SK-N-SH treated with all-trans-retinoic acid at 6 μM for 48 hours (cell line): ENCODE measurements at regions not wholly inside any gene's neighbourhood (a gene's known extent, or its start where the extent isn't known, plus 50 kb on each side); places are given as distances from the start of the nearest gene placed in this dataset.
A peak's percentile ranks its signal among the peaks of the same experiment; 100 is the strongest.

Experiments
- ATAC-seq: fragments of 200-7000 bp; cut with Tn5 transposase; 3 replicates; pipeline ENCODE4 v1.9.1; 2020; ENCODE audit warnings: mild to moderate bottlenecking, moderate library complexity
- ARNTL ChIP-seq: fragments of 450-650 bp; formaldehyde crosslinking; IDR thresholded peaks from 2 replicates; pipeline ENCODE4 v1.5.0; 2020; ENCODE audit warnings: low read depth, mild to moderate bottlenecking, moderate library complexity, borderline replicate concordance
- CREB5 ChIP-seq: fragments of 250-450 bp; sonication (Bioruptor Pico); IDR thresholded peaks from 2 replicates; pipeline ENCODE4 v1.5.1; 2020; ENCODE audit warnings: low read depth, mild to moderate bottlenecking, moderate library complexity
- CSDC2 ChIP-seq: fragments of 250-450 bp; sonication (Bioruptor Pico); IDR thresholded peaks from 2 replicates; pipeline ENCODE4 v1.5.0; 2020; ENCODE audit warnings: mild to moderate bottlenecking, moderate library complexity
- ESRRG ChIP-seq: fragments of 250-450 bp; sonication (Bioruptor Pico); IDR thresholded peaks from 2 replicates; pipeline ENCODE4 v1.6.1; 2021; ENCODE audit warnings: mild to moderate bottlenecking
- ISL1 ChIP-seq: fragments of 250-450 bp; sonication (Bioruptor Pico); IDR thresholded peaks from 2 replicates; pipeline ENCODE4 v2.1.2; 2022; ENCODE audit warnings: mild to moderate bottlenecking, moderate library complexity
- PATZ1 ChIP-seq: fragments of 250-450 bp; sonication (Bioruptor Pico); IDR thresholded peaks from 2 replicates; pipeline ENCODE4 v1.8.0; 2020; ENCODE audit warnings: mild to moderate bottlenecking, moderate library complexity, borderline replicate concordance
- POU6F1 ChIP-seq: fragments of 250-450 bp; sonication (Bioruptor Pico); IDR thresholded peaks from 2 replicates; pipeline ENCODE4 v1.8.0; 2021; ENCODE audit warnings: low read depth, mild to moderate bottlenecking, moderate library complexity, borderline replicate concordance
- PPARA ChIP-seq: fragments of 250-450 bp; sonication (Bioruptor Pico); IDR thresholded peaks from 2 replicates; pipeline ENCODE4 v1.5.0; 2020; ENCODE audit warnings: mild to moderate bottlenecking, borderline replicate concordance
- SNAI2 ChIP-seq: fragments of 250-450 bp; sonication (Bioruptor Pico); IDR thresholded peaks from 2 replicates; pipeline ENCODE4 v1.5.0; 2020; ENCODE audit warnings: mild to moderate bottlenecking, moderate library complexity
- TCF4 ChIP-seq: fragments of 250-450 bp; sonication (Bioruptor Pico); IDR thresholded peaks from 2 replicates; pipeline ENCODE4 v1.8.0; 2021; ENCODE audit warnings: mild to moderate bottlenecking, moderate library complexity, borderline replicate concordance
- TOX ChIP-seq: fragments of 250-450 bp; sonication (Bioruptor Pico); IDR thresholded peaks from 2 replicates; pipeline ENCODE4 v1.8.0; 2021; ENCODE audit warnings: mild to moderate bottlenecking, moderate library complexity, borderline replicate concordance
- TSHZ2 ChIP-seq: fragments of 250-450 bp; sonication (Bioruptor Pico); IDR thresholded peaks from 2 replicates; pipeline ENCODE4 v1.5.0; 2020; ENCODE audit warnings: mild to moderate bottlenecking, moderate library complexity
- ZC3H10 ChIP-seq: fragments of 250-450 bp; sonication (Bioruptor Pico); IDR thresholded peaks from 2 replicates; pipeline ENCODE4 v1.5.1; 2021; ENCODE audit warnings: mild to moderate bottlenecking, moderate library complexity
- ZFP3 ChIP-seq: fragments of 250-450 bp; sonication (Bioruptor Pico); IDR thresholded peaks from 2 replicates; pipeline ENCODE4 v1.5.0; 2020; ENCODE audit warnings: mild to moderate bottlenecking, moderate library complexity
- ZFP30 ChIP-seq: fragments of 450-650 bp; formaldehyde crosslinking; IDR thresholded peaks from 2 replicates; pipeline ENCODE4 v1.5.0; 2022; ENCODE audit warnings: mild to moderate bottlenecking, moderate library complexity
- ZNF565 ChIP-seq: fragments of 450-650 bp; formaldehyde crosslinking; conservative IDR thresholded peaks from 2 replicates; pipeline ENCODE4 v1.5.0; 2020; ENCODE audit warnings: low read depth, mild to moderate bottlenecking, moderate library complexity
- ZNF70 ChIP-seq: fragments of 450-650 bp; formaldehyde crosslinking; IDR thresholded peaks from 2 replicates; pipeline ENCODE4 v1.5.0; 2020; ENCODE audit warnings: mild to moderate bottlenecking, moderate library complexity
- ZNF8 ChIP-seq: fragments of 450-650 bp; formaldehyde crosslinking; IDR thresholded peaks from 2 replicates; pipeline ENCODE4 v1.5.0; 2020; ENCODE audit warnings: mild to moderate bottlenecking, moderate library complexity

GRCh38 chr3:166100730-166101129, 263.5 kb upstream of the BCHE start (continued):
- no peak for TF ChIP-seq POU6F1 (CRISPR knock-in tag)
- no peak for TF ChIP-seq ARNTL (CRISPR knock-in tag)
- no peak for TF ChIP-seq TCF4 (CRISPR knock-in tag)
- no peak for TF ChIP-seq TOX (CRISPR knock-in tag)

GRCh38 chr3:166089575-166089974, 252.4 kb upstream of the BCHE start:
- ATAC-seq: no peak
- TF ChIP-seq ZNF565 (CRISPR knock-in tag) (no peak), ZC3H10 (CRISPR knock-in tag) (no peak), TCF4 (CRISPR knock-in tag) (no peak), CREB5 (CRISPR knock-in tag) (no peak), ZNF8 (CRISPR knock-in tag) (no peak), TSHZ2 (CRISPR knock-in tag) (no peak), ZNF70 (no peak), PATZ1 (no peak), ZFP30 (CRISPR knock-in tag) (no peak), ZFP3 (CRISPR knock-in tag) (no peak)

GRCh38 chr3:166085164-166085856, 248.1 kb upstream of the BCHE start:
- TF ChIP-seq TCF4 (CRISPR knock-in tag): no peak
- TF ChIP-seq PATZ1: peak; percentile 30; the same call in 1 of the 2 replicates
- ATAC-seq: no peak

GRCh38 chr3:166080096-166080495, 242.9 kb upstream of the BCHE start:
- ATAC-seq: no peak
- TF ChIP-seq ZFP30 (CRISPR knock-in tag): no peak
- TF ChIP-seq PPARA (CRISPR knock-in tag): no peak
- TF ChIP-seq, all 23 proteins: peak for 0

GRCh38 chr3:166071831-166072230, 234.6 kb upstream of the BCHE start:
- ATAC-seq: no peak
- TF ChIP-seq ISL1 (CRISPR knock-in tag) (no peak), CSDC2 (CRISPR knock-in tag) (no peak), TSHZ2 (CRISPR knock-in tag) (no peak), SNAI2 (CRISPR knock-in tag) (no peak), ZFP30 (CRISPR knock-in tag) (no peak), ESRRG (CRISPR knock-in tag) (no peak), PATZ1 (no peak), ZNF8 (CRISPR knock-in tag) (no peak), ZFP3 (CRISPR knock-in tag) (no peak), TCF4 (CRISPR knock-in tag) (no peak)
